CD4-positive, alpha-beta memory T cell (primary cell): ENCODE measurements at regions not wholly inside any gene's neighbourhood (a gene's known extent, or its start where the extent isn't known, plus 50 kb on each side); places are given as distances from the start of the nearest gene placed in this dataset.

ENCODE experiments used
- CTCF ChIA-PET: fragments of 350-600 bp; sonication (Branson Sonifier 250); formaldehyde crosslinking; loops from one replicate; lab custom pipeline; 2021; ENCODE audit warnings: inconsistent platforms; ENCODE audit not compliant: partially characterized antibody; lab: Charles Lee
- POLR2A ChIA-PET: fragments of 350-600 bp; sonication (Branson Sonifier 250); formaldehyde crosslinking; loops from one replicate; lab custom pipeline; 2021; ENCODE audit not compliant: partially characterized antibody; lab: Charles Lee
- DNase-seq, 5 donors: peaks; one replicate each; pipeline versions ENCODE4 v3.0.0 to v3.0.0-alpha.2; 2020 to 2022; ENCODE audit warnings: mixed read lengths in 1 of 5
- H3K27ac ChIP-seq: one replicate; pipeline ENCODE4 v1.7.0; 2013; ENCODE audit warnings: low read depth, low read length
- H3K27me3 ChIP-seq: 2 replicates; pipeline ENCODE4 v1.7.0; 2013; ENCODE audit warnings: mild to moderate bottlenecking, low read length, moderate library complexity; ENCODE audit not compliant: insufficient read depth
- H3K36me3 ChIP-seq: 2 replicates; pipeline ENCODE4 v1.7.0; 2013; ENCODE audit warnings: mild to moderate bottlenecking, low read length, moderate library complexity; ENCODE audit not compliant: insufficient read depth
- H3K4me1 ChIP-seq: 2 replicates; pipeline ENCODE4 v1.7.0; 2013; ENCODE audit warnings: mild to moderate bottlenecking, low read length, moderate library complexity; ENCODE audit not compliant: insufficient read depth
- H3K4me3 ChIP-seq, 2 donors: one replicate each; pipeline ENCODE4 v1.7.0; 2013; ENCODE audit warnings: low read length in 2 of 2, mild to moderate bottlenecking in 1 of 2
- H3K9me3 ChIP-seq, 2 donors: one replicate each; pipeline ENCODE4 v1.7.0; 2013; ENCODE audit warnings: low read length in 2 of 2, control low read depth in 1 of 2; ENCODE audit not compliant: control insufficient read depth in 1 of 2
- H3K27ac Mint-ChIP-seq, 7 donors: one replicate each; pipeline ENCODE4 v1.8.0; 2020 to 2021; ENCODE audit warnings: mixed read lengths in 7 of 7, mild to moderate bottlenecking in 6 of 7, inconsistent platforms in 3 of 7, moderate library complexity in 3 of 7
- H3K27me3 Mint-ChIP-seq, 2 donors: one replicate each; pipeline ENCODE4 v1.8.0; 2020 to 2021; ENCODE audit warnings: mixed read lengths in 2 of 2
- H3K36me3 Mint-ChIP-seq, 2 donors: one replicate each; pipeline ENCODE4 v1.8.0; 2020 to 2021; ENCODE audit warnings: mixed read lengths in 2 of 2, inconsistent platforms in 1 of 2, mild to moderate bottlenecking in 1 of 2
- H3K4me1 Mint-ChIP-seq, 4 donors: one replicate each; pipeline ENCODE4 v1.8.0; 2020 to 2021; ENCODE audit warnings: mixed read lengths in 4 of 4, mild to moderate bottlenecking in 1 of 4
- H3K4me3 Mint-ChIP-seq, 8 donors: one replicate each; pipeline ENCODE4 v1.8.0; 2020 to 2021; ENCODE audit warnings: mixed read lengths in 8 of 8, mild to moderate bottlenecking in 7 of 8, moderate library complexity in 6 of 8, inconsistent platforms in 3 of 8
- H3K9me3 Mint-ChIP-seq, 8 donors: one replicate each; pipeline ENCODE4 v1.8.0; 2020 to 2021; ENCODE audit warnings: mixed read lengths in 8 of 8, mild to moderate bottlenecking in 5 of 8, inconsistent platforms in 3 of 8, moderate library complexity in 1 of 8
- intact Hi-C: fragments of 100-400 bp; cut with micrococcal nuclease; formaldehyde crosslinking; loops from one replicate; pipeline ENCODE4 v1.15.1; 2023

DNA sequence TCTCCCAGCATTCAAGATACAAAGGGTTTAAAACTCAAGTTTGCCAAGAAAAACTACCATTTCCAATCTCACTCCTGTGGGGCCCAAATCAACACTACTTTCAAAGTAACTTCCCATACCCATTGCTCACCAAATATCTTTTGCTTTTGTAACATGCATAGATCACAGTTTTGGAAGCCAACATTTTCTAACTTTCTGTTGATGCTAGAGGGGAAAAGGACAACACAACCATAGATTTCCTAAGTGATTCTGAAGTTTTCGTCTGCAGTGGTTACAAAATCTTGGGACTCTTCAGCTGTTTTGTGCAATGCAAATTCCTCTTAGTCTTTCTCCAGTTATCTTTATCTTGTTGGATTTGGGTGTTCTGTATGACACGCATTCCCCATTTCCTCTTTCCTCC, 94.1 kb upstream of the PAPPA start:
- Mint-ChIP-seq H3K27ac (no peak overlapping the region), H3K27me3 (no peaks in the 10 kb centered on the region), H3K4me1 (no peaks in the 10 kb centered on the region), H3K9me3 (peaks cover 0 to 6% (median 1%) of the 10 kb centered on the region in 8 donors), H3K4me3 (no peak overlapping the region), H3K36me3 (no peaks in the 10 kb centered on the region)
- Histone ChIP-seq H3K27ac (no peak overlapping the region), H3K36me3 (no peaks in the 10 kb centered on the region), H3K27me3 (no peaks in the 10 kb centered on the region), H3K4me1 (no peaks in the 10 kb centered on the region), H3K9me3 (no peaks in the 10 kb centered on the region), H3K4me3 (no peak overlapping the region)
- ChIA-PET CTCF (no interaction called here), POLR2A (no interaction called here)
- no peak for DNase-seq
- intact Hi-C loops = no loop called here

DNA sequence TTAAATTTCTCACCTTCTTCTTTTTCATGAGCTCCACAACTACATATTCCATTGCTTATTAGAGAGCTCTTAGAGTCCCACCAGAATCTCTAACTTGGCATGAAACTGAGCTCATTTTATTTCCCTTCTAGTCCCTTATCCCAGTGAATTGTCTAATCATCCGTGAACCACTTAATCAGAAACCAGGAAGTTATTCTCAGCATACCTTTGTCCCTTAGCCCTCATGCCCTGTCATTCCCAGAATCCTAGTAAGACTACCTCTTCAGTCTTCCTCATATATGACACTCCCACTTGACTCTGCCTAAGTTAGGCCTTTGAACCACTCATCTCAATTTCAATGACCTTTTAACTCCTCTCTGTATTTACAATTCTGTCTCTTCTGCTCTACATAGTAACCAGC, 93.0 kb upstream of the PAPPA start:
- ChIA-PET CTCF (no interaction called here), POLR2A (no interaction called here)
- H3K36me3 ChIP-seq = no peaks in the 10 kb centered on the region
- intact Hi-C loops = no loop called here
- no peak overlapping the region for H3K27ac Mint-ChIP-seq
- no peaks in the 10 kb centered on the region for H3K4me1 ChIP-seq
- no peaks in the 10 kb centered on the region for H3K4me1 Mint-ChIP-seq
- no peak for DNase-seq
- no peak overlapping the region for H3K4me3 Mint-ChIP-seq
- no peak overlapping the region for H3K27ac ChIP-seq
- H3K9me3 Mint-ChIP-seq = peaks cover 0 to 7% (median 1%) of the 10 kb centered on the region in 8 donors
- H3K9me3 ChIP-seq = no peaks in the 10 kb centered on the region
- H3K27me3 Mint-ChIP-seq = no peaks in the 10 kb centered on the region
- no peaks in the 10 kb centered on the region for H3K36me3 Mint-ChIP-seq
- no peak overlapping the region for H3K4me3 ChIP-seq
- no peaks in the 10 kb centered on the region for H3K27me3 ChIP-seq

DNA sequence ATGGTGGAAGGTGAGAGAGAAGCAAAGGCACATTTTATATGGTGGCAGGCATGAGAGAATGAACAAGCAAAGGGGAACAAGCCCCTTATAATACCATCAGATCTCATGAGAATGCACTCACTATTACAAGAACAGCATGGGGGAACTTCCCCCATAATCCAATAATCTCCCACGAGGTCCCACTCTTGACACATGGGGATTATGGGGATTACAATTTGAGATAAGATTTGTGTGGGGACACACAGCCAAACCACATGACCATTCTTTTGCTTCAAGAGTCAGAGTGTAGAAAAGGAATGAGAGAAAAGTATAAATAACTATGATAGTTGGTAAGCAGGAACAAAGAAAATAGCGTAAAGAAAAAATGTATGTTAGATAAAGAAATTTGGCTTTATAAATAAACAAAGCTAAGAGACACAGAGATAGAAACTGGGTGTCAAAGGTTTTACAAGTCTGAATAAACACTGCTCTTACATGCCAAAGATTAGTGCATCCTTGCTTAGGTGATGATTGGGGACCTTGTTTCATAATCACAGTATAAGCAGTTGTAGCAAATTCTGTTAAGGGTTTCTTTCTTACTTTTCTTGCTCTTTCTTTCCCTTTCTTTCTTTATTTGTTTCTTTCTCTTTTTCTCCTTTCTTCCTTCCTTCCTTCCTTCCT, 91.9 kb upstream of the PAPPA start:
- no peaks in the 10 kb centered on the region for H3K9me3 ChIP-seq
- ChIA-PET POLR2A (no interaction called here), CTCF (no interaction called here)
- Mint-ChIP-seq H3K9me3 (peaks cover 0 to 7% (median 1%) of the 10 kb centered on the region in 8 donors), H3K36me3 (no peaks in the 10 kb centered on the region), H3K4me1 (no peaks in the 10 kb centered on the region), H3K27me3 (no peaks in the 10 kb centered on the region), H3K27ac (no peak overlapping the region), H3K4me3 (no peak overlapping the region)
- no peak for DNase-seq
- no peaks in the 10 kb centered on the region for H3K36me3 ChIP-seq
- H3K4me3 ChIP-seq = no peak overlapping the region
- H3K4me1 ChIP-seq = no peaks in the 10 kb centered on the region
- H3K27me3 ChIP-seq = no peaks in the 10 kb centered on the region
- intact Hi-C loops = no loop called here
- no peak overlapping the region for H3K27ac ChIP-seq

DNA sequence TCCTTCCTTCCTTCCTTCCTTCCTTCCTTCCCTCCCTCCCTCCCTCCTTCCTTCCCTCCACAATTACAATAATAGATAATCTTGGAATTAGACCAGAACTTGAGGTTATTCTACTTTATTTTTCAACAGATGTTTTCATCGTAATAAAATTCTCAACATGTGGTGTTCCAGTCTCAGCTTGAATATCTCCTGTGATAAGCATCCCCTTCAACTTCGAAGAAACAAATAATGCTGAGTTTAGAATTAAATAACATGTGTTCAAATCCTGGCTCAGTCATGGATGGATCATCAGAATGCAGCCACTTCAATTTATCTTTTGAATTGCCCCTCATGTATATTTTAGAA, 91.4 kb upstream of the PAPPA start:
- Mint-ChIP-seq H3K27ac (no peak overlapping the region), H3K4me1 (no peaks in the 10 kb centered on the region)
- CTCF ChIA-PET = no interaction called here

DNA sequence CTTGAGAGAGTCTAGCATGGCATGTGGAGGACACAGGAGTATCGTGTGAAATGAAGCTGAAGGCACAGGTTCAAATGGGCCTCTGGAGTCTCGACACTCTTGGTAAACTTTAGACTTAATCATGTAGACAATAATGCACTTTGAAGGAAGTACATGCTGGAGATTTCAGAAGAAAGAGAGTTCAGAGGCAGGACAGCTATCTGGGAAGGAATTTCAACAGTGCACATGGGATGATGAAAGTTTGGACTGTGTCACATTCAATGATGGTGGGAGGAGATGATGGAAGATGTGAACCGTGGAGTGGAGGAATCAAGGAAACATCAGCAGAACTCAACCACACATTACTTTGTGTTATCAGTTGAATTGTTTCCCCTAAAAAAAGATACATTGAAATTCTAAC, 88.6 kb upstream of the PAPPA start:
- H3K4me1 ChIP-seq = no peaks in the 10 kb centered on the region
- H3K9me3 Mint-ChIP-seq = peaks cover 0 to 4% (median 1%) of the 10 kb centered on the region in 8 donors
- no peak overlapping the region for H3K27ac Mint-ChIP-seq
- H3K27ac ChIP-seq = no peak overlapping the region
- no peaks in the 10 kb centered on the region for H3K9me3 ChIP-seq
- intact Hi-C loops = no loop called here
- POLR2A ChIA-PET = no interaction called here
- no peak for DNase-seq
- H3K27me3 ChIP-seq = no peaks in the 10 kb centered on the region
- no peak overlapping the region for H3K4me3 ChIP-seq
- H3K27me3 Mint-ChIP-seq = no peaks in the 10 kb centered on the region
- no peaks in the 10 kb centered on the region for H3K4me1 Mint-ChIP-seq
- no peaks in the 10 kb centered on the region for H3K36me3 ChIP-seq
- H3K4me3 Mint-ChIP-seq = no peak overlapping the region
- CTCF ChIA-PET = no interaction called here
- H3K36me3 Mint-ChIP-seq = no peaks in the 10 kb centered on the region

More for the DNA sequence above, 91.4 kb upstream of the PAPPA start:
- intact Hi-C loops = no loop called here
- Mint-ChIP-seq H3K4me3 (no peak overlapping the region), H3K9me3 (peaks cover 0 to 5% (median 1%) of the 10 kb centered on the region in 8 donors), H3K36me3 (no peaks in the 10 kb centered on the region), H3K27me3 (no peaks in the 10 kb centered on the region)
- POLR2A ChIA-PET = no interaction called here
- H3K27ac ChIP-seq = no peak overlapping the region
- H3K36me3 ChIP-seq = no peaks in the 10 kb centered on the region
- no peaks in the 10 kb centered on the region for H3K4me1 ChIP-seq
- no peak for DNase-seq
- no peak overlapping the region for H3K4me3 ChIP-seq
- no peaks in the 10 kb centered on the region for H3K27me3 ChIP-seq
- H3K9me3 ChIP-seq = no peaks in the 10 kb centered on the region

DNA sequence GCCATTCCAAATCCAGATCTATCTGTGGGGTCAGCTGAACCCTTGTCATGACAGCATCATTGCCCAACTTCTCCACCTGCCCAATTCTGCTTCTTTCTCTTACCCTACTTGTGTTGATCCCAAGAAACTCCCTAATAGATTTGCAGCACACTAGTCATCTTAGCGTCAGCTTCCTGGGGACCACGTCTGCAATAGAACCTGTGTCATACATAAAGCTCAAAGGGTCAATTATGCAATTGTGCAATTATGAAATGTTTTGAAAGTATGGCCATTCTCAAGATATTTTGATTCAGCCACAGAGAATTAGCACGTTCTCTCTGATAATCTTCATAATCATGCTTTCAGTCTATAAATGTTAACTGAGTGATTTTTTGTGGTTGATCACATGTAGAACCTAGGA, 87.4 kb upstream of the PAPPA start:
- H3K27me3 ChIP-seq = no peaks in the 10 kb centered on the region
- DNase-seq = no peak
- H3K9me3 ChIP-seq = no peaks in the 10 kb centered on the region
- no peaks in the 10 kb centered on the region for H3K36me3 ChIP-seq
- H3K9me3 Mint-ChIP-seq = peaks cover 0 to 4% (median 1%) of the 10 kb centered on the region in 8 donors
- no peaks in the 10 kb centered on the region for H3K4me1 ChIP-seq
- H3K27me3 Mint-ChIP-seq = no peaks in the 10 kb centered on the region
- H3K27ac Mint-ChIP-seq = no peak overlapping the region
- H3K4me3 Mint-ChIP-seq = no peak overlapping the region
- intact Hi-C loops = no loop called here
- H3K4me1 Mint-ChIP-seq = no peaks in the 10 kb centered on the region
- H3K4me3 ChIP-seq = no peak overlapping the region
- no peak overlapping the region for H3K27ac ChIP-seq
- H3K36me3 Mint-ChIP-seq = no peaks in the 10 kb centered on the region
- POLR2A ChIA-PET = no interaction called here
- CTCF ChIA-PET = no interaction called here

DNA sequence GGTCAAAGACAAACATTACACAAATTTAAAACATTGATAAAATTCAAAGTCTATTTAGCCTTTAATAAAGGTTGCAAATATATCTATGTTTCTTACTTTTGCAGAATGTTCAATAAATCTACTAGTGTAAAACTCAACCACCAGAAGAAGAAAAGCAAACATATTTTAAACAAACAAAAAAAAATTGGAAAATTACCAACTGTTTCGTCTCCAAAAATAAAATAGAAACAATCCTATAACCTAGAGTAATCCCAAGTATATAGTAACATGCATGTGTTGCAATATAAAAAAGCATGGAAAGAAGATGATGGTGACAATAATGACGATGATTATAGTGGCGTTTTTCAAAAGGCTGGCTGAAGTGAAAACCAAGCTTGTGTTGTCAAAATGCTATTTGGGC, 86.0 kb upstream of the PAPPA start:
- Mint-ChIP-seq H3K4me1 (no peaks in the 10 kb centered on the region), H3K27ac (no peak overlapping the region), H3K9me3 (peaks cover 0 to 4% (median 1%) of the 10 kb centered on the region in 8 donors), H3K4me3 (no peak overlapping the region), H3K27me3 (no peaks in the 10 kb centered on the region), H3K36me3 (no peaks in the 10 kb centered on the region)
- DNase-seq = no peak
- intact Hi-C loops = no loop called here
- POLR2A ChIA-PET = no interaction called here
- Histone ChIP-seq H3K27me3 (no peaks in the 10 kb centered on the region), H3K4me1 (no peaks in the 10 kb centered on the region), H3K27ac (no peak overlapping the region), H3K4me3 (no peak overlapping the region), H3K36me3 (no peaks in the 10 kb centered on the region), H3K9me3 (no peaks in the 10 kb centered on the region)
- CTCF ChIA-PET = no interaction called here
